ENCODE measurements at regions not wholly inside any gene's neighbourhood (a gene's known extent, or its start where the extent isn't known, plus 50 kb on each side); places are given as distances from the start of the nearest gene placed in this dataset.

- TF ChIP-seq CTCF (IDR thresholded peaks at IDR 0.05) = no peak
- no peak for TF ChIP-seq POLR2A (IDR thresholded peaks at IDR 0.05)
These were observed 78.6 kb upstream of the HPCAL1 start for GRCh38 chr2:10223932-10224720.
